ENCODE measurements at regions not wholly inside any gene's neighbourhood (a gene's known extent, or its start where the extent isn't known, plus 50 kb on each side); places are given as distances from the start of the nearest gene placed in this dataset.

DNA sequence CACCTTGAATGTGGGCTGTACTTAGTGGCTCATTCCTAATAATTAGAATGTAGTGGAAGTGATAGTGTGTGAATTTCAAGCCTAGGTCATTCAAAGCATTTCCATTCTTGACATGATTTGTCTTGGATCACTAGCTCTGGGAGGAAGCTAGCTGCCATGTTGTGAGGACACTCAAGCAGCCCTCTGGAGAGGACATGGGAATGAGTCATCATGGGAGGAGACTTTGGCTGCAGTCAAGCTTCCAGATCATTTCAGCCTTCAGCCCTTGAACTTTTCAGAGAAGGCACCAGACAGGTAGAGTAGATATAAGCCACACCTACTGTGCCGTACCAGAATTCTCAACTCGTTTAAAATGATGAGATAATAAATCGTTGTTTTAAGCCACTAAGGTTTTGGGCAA lies 506.9 kb downstream of the ZNF608 start:
- Histone ChIP-seq H3K14ac (ENCODE audit: insufficient read length) (no peak overlapping the region), H2BK12ac (ENCODE audit: low read depth, low read length) (no peak overlapping the region), H2BK15ac (ENCODE audit: low read length) (no peak overlapping the region), H2BK5ac (ENCODE audit: low read depth, low read length) (no peak overlapping the region), H3K4me1 (replicated peaks in 1 of 4; ENCODE audit: control insufficient read depth in 3 of 4, insufficient read depth in 4 of 4, low read length in 3 of 4) (peaks cover 2 to 13% (median 8%) of the 10 kb centered on the region in 4 experiments; a peak in 4 of 7 replicates), H4K5ac (ENCODE audit: insufficient read length, low read depth, low read length) (no peak overlapping the region), H4K20me1 (replicated peaks in 1 of 2; ENCODE audit: control insufficient read depth in 1 of 2, insufficient read depth in 2 of 2, low read length in 2 of 2) (no peaks in the 10 kb centered on the region), H2AFZ (ENCODE audit: low read length) (no peak overlapping the region), H2AK5ac (ENCODE audit: low read depth, low read length) (no peak overlapping the region), H3K79me1 (ENCODE audit: low read depth, low read length) (no peaks in the 10 kb centered on the region), H4K8ac (ENCODE audit: extremely low read depth, insufficient read depth, low read length) (no peak overlapping the region), H4K91ac (replicated peaks; ENCODE audit: insufficient read length, low read length) (no peak overlapping the region), H2BK20ac (ENCODE audit: low read length) (no peak overlapping the region), H3K23me2 (ENCODE audit: low read depth, low read length) (no peaks in the 10 kb centered on the region), H3K56ac (replicated peaks; ENCODE audit: insufficient read length, low read depth, low read length) (no peak overlapping the region), H3K36me3 (ENCODE audit: control insufficient read depth in 2 of 4, insufficient read depth in 4 of 4, low read length in 3 of 4) (peaks cover 0 to 6% (median 0%) of the 10 kb centered on the region in 4 experiments; a peak in 1 of 8 replicates), H3K18ac (ENCODE audit: extremely low read depth, low read length) (no peak overlapping the region), H3K23ac (ENCODE audit: insufficient read length) (no peak overlapping the region), H3K27ac (ENCODE audit: low read depth, low read length) (no peak overlapping the region), H3K9ac (replicated peaks in 1 of 4; ENCODE audit: extremely low read depth in 1 of 4, low read depth in 3 of 4, low read length in 3 of 4) (no peak overlapping the region), H3K4me2 (ENCODE audit: insufficient read depth in 1 of 2, low read depth in 2 of 2, low read length in 2 of 2) (no peak overlapping the region), H3K79me2 (ENCODE audit: control insufficient read depth in 1 of 2, insufficient read depth in 2 of 2, low read length in 2 of 2) (no peaks in the 10 kb centered on the region), H3K27me3 (replicated peaks in 1 of 4; ENCODE audit: control insufficient read depth in 3 of 4, extremely low read depth in 1 of 4, insufficient read depth in 3 of 4, low read length in 3 of 4) (no peaks in the 10 kb centered on the region), H3K4me3 (ENCODE audit: extremely low read depth in 1 of 4, insufficient read depth in 2 of 4, low read depth in 3 of 4, low read length in 4 of 4) (no peak overlapping the region), H3K9me3 (ENCODE audit: insufficient read depth in 2 of 2, low read depth in 1 of 2, low read length in 1 of 2) (peaks cover 18 to 20% of the 10 kb centered on the region in 2 experiments), H3K4ac (replicated peaks; ENCODE audit: insufficient read length, low read depth, low read length) (no peak overlapping the region), H2BK120ac (replicated peaks; ENCODE audit: low read depth, low read length) (no peak overlapping the region)
- ChIA-PET CTCF (ENCODE audit: partially characterized antibody) (interaction anchor here (0.6 kb wide), 1 partner anchor 347 kb away, joined by 3 read pairs; no protein-coding TSS in a partner anchor), POLR2A (ENCODE audit: partially characterized antibody) (no interaction called here)
- DNase-seq (ENCODE audit: low read depth in 1 of 2, low spot score in 2 of 2) (no peak), FAIRE-seq (no peak)
- WGBS, 2 experiments (ENCODE audit: extremely low coverage in 1 of 2, insufficient coverage in 1 of 2, insufficient read length in 1 of 2, insufficient replicate concordance in 2 of 2, low coverage in 1 of 2, low lambda C conversion rate in 2 of 2, missing lambda C conversion rate in 1 of 2): 80% methylated on average over 3 of the region's 3 CpGs; no CpG with 5 or more reads in 1 of the 2 experiments
- no peak for TF ChIP-seq POLR2A (IDR thresholded peaks at IDR 0.05; ENCODE audit: control extremely low read depth in 1 of 2, low read depth in 2 of 2, low read length in 2 of 2)
- no peak for TF ChIP-seq SIRT6 (IDR thresholded peaks at IDR 0.05; ENCODE audit: low read length)
- no peak for TF ChIP-seq ASH2L (IDR thresholded peaks at IDR 0.05; ENCODE audit: low read length)
- TF ChIP-seq CBX5 (IDR thresholded peaks at IDR 0.05; ENCODE audit: low read depth, low read length): no peak
- TF ChIP-seq POLR2AphosphoS5 (IDR thresholded peaks at IDR 0.05; ENCODE audit: low read depth, low read length): no peak
- no peak for TF ChIP-seq SIN3A (conservative IDR thresholded peaks at IDR 0.05 in 1 of 2, IDR thresholded peaks at IDR 0.05 in 1 of 2; ENCODE audit: low read depth in 1 of 2, low read length in 2 of 2)
- no peak for TF ChIP-seq SIX5 (IDR thresholded peaks at IDR 0.05; ENCODE audit: low read depth, low read length)
- TF ChIP-seq RBBP5 (IDR thresholded peaks at IDR 0.05; ENCODE audit: borderline replicate concordance, low read depth, low read length): no peak
- no peak for TF ChIP-seq CHD2 (IDR thresholded peaks at IDR 0.05; ENCODE audit: low read length)
- TF ChIP-seq ZNF274 (IDR thresholded peaks at IDR 0.05; ENCODE audit: borderline replicate concordance, extremely low read depth, low read length): no peak
- TF ChIP-seq, protein P1, sequence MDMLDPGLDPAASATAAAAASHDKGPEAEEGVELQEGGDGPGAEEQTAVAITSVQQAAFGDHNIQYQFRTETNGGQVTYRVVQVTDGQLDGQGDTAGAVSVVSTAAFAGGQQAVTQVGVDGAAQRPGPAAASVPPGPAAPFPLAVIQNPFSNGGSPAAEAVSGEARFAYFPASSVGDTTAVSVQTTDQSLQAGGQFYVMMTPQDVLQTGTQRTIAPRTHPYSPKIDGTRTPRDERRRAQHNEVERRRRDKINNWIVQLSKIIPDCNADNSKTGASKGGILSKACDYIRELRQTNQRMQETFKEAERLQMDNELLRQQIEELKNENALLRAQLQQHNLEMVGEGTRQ (IDR thresholded peaks at IDR 0.05; ENCODE audit: low read length): no peak
- no peak for TF ChIP-seq RNF2 (IDR thresholded peaks at IDR 0.05; ENCODE audit: borderline replicate concordance, low read depth, low read length, missing control alignments, poor library complexity, severe bottlenecking)
- no peak for TF ChIP-seq SUZ12 (IDR thresholded peaks at IDR 0.05; ENCODE audit: low read length)
- no peak for TF ChIP-seq HDAC2 (IDR thresholded peaks at IDR 0.05; ENCODE audit: borderline replicate concordance in 1 of 2, low read depth in 2 of 2, low read length in 2 of 2)

All from H1 (cell line).